Trophoblast cell (in vitro differentiated cells and primary cell): ENCODE measurements at regions not wholly inside any gene's neighbourhood (a gene's known extent, or its start where the extent isn't known, plus 50 kb on each side); places are given as distances from the start of the nearest gene placed in this dataset.
"Not testable (repeated sequence)": the region's sequence is repeated elsewhere in the genome, so short reads cannot be mapped to it uniquely, and the experiment has no call there.

Source experiments
- DNase-seq, 2 donors: peaks; one replicate each; pipeline ENCODE4 v3.0.0-alpha.2; 2016
- H2AFZ ChIP-seq: 2 replicates; pipeline ENCODE4 v1.6.1; 2013; ENCODE audit warnings: low read length, moderate library complexity, mild to moderate bottlenecking; ENCODE audit not compliant: insufficient read depth, poor library complexity
- H2AK5ac ChIP-seq: 2 replicates; pipeline ENCODE4 v1.6.1; 2013; ENCODE audit warnings: mild to moderate bottlenecking, low read length
- H2BK120ac ChIP-seq: 2 replicates; pipeline ENCODE4 v1.6.1; 2013; ENCODE audit warnings: low read length, mild to moderate bottlenecking, moderate library complexity; ENCODE audit not compliant: insufficient read depth, poor library complexity
- H2BK12ac ChIP-seq: 2 replicates; pipeline ENCODE4 v1.6.1; 2013; ENCODE audit warnings: mild to moderate bottlenecking, low read length, moderate library complexity
- H2BK5ac ChIP-seq: 2 replicates; pipeline ENCODE4 v1.6.1; 2013; ENCODE audit warnings: low read length, low read depth, moderate library complexity, mild to moderate bottlenecking; ENCODE audit not compliant: poor library complexity
- H3K14ac ChIP-seq: 2 replicates; pipeline ENCODE4 v1.6.1; 2013; ENCODE audit warnings: mild to moderate bottlenecking, low read length
- H3K18ac ChIP-seq: 2 replicates; pipeline ENCODE4 v1.6.1; 2013; ENCODE audit warnings: mild to moderate bottlenecking, low read length
- H3K23ac ChIP-seq: 2 replicates; pipeline ENCODE4 v1.6.1; 2013; ENCODE audit warnings: low read length
- H3K27ac ChIP-seq: 2 replicates; pipeline ENCODE4 v1.5.1; 2013; ENCODE audit warnings: low read depth, mild to moderate bottlenecking, inconsistent platforms, low read length, moderate library complexity
- H3K27me3 ChIP-seq: 2 replicates; pipeline ENCODE4 v1.6.1; 2013; ENCODE audit warnings: inconsistent platforms, mild to moderate bottlenecking, low read length, moderate library complexity; ENCODE audit not compliant: insufficient read depth
- H3K36me3 ChIP-seq, 2 experiments: 1 replicate in 1 of 2; 2 replicates in 1 of 2; pipeline ENCODE4 v1.6.1; 2013; ENCODE audit warnings: low read length in 2 of 2, mild to moderate bottlenecking in 2 of 2, moderate library complexity in 1 of 2; ENCODE audit not compliant: insufficient read depth in 2 of 2, control insufficient read depth in 1 of 2
- H3K4ac ChIP-seq: 2 replicates; pipeline ENCODE4 v1.6.1; 2013; ENCODE audit warnings: low read depth, mild to moderate bottlenecking, low read length, moderate library complexity
- H3K4me1 ChIP-seq, 2 experiments: 1 replicate in 1 of 2; 2 replicates in 1 of 2; pipeline ENCODE4 v1.6.1; 2013; ENCODE audit warnings: low read length in 2 of 2, mild to moderate bottlenecking in 2 of 2, moderate library complexity in 1 of 2; ENCODE audit not compliant: insufficient read depth in 2 of 2, control insufficient read depth in 1 of 2
- H3K4me2 ChIP-seq: 2 replicates; pipeline ENCODE4 v1.6.1; 2013; ENCODE audit warnings: inconsistent platforms, mild to moderate bottlenecking, low read length, moderate library complexity
- H3K4me3 ChIP-seq: 2 replicates; pipeline ENCODE4 v1.5.1; 2013; ENCODE audit warnings: mild to moderate bottlenecking, low read depth, low read length, inconsistent platforms
- H3K79me1 ChIP-seq: one replicate; pipeline ENCODE4 v1.6.1; 2013; ENCODE audit warnings: low read length
- H3K79me2 ChIP-seq: 2 replicates; pipeline ENCODE4 v1.6.1; 2013; ENCODE audit warnings: low read length, mild to moderate bottlenecking; ENCODE audit not compliant: control insufficient read depth, insufficient read depth, poor library complexity
- H3K9ac ChIP-seq: 2 replicates; pipeline ENCODE4 v1.6.1; 2013; ENCODE audit warnings: mild to moderate bottlenecking, low read length
- H3K9me3 ChIP-seq: 2 replicates; pipeline ENCODE4 v1.6.1; 2013; ENCODE audit warnings: low read depth, mild to moderate bottlenecking, control low read depth, inconsistent platforms, low read length; ENCODE audit not compliant: insufficient read depth
- H4K12ac ChIP-seq: 2 replicates; pipeline ENCODE4 v1.6.1; 2013; ENCODE audit warnings: low read depth, mild to moderate bottlenecking, low read length, moderate library complexity
- H4K8ac ChIP-seq: 2 replicates; pipeline ENCODE4 v1.6.1; 2013; ENCODE audit warnings: low read depth, mild to moderate bottlenecking, low read length, moderate library complexity
- H4K91ac ChIP-seq: one replicate; pipeline ENCODE4 v1.6.1; 2013; ENCODE audit warnings: low read depth, mild to moderate bottlenecking, low read length, moderate library complexity
- WGBS: extraction: QIAGEN DNeasy Blood & Tissue Kit; methylation state at CpG from one replicate; pipeline ENCODE4 v1.1.7; 2013; ENCODE audit warnings: missing lambda C conversion rate; ENCODE audit not compliant: insufficient read length, insufficient coverage; ENCODE audit errors: extremely low coverage; 5-methylcytosine and 5-hydroxymethylcytosine counted together

- not testable (repeated sequence) for H2BK120ac ChIP-seq, H2AFZ ChIP-seq, H3K18ac ChIP-seq, H3K14ac ChIP-seq, H2AK5ac ChIP-seq, H2BK12ac ChIP-seq, H3K4me2 ChIP-seq, H3K9me3 ChIP-seq, H3K23ac ChIP-seq, H4K12ac ChIP-seq, H3K79me1 ChIP-seq, H3K79me2 ChIP-seq, H3K36me3 ChIP-seq, H2BK5ac ChIP-seq, H3K9ac ChIP-seq, H3K27ac ChIP-seq, H3K27me3 ChIP-seq, H3K4me1 ChIP-seq, H3K4ac ChIP-seq
- no CpG with 5 or more reads among the region's 30 CpGs for WGBS
- H4K91ac ChIP-seq, result peak overlapping the region; percentile 62
- peak; percentile 10 to 35 for DNase-seq
- peak overlapping the region; percentile 77 for H4K8ac ChIP-seq
- H3K4me3 ChIP-seq, result peak overlapping the region; percentile 70
Observed at GRCh38 chr16:72627182-72627896, 420.6 kb downstream of the ZFHX3 start.

GRCh38 chr16:72626623-72627022 is 421.3 kb downstream of the ZFHX3 start:
- Histone ChIP-seq H3K4me3 (no peak overlapping the region), H4K8ac (no peak overlapping the region)

GRCh38 chr16:72621651-72622050 is 426.3 kb downstream of the ZFHX3 start:
- Histone ChIP-seq H3K79me2 (no peaks in the 10 kb centered on the region), H2AK5ac (no peak overlapping the region), H3K27ac (no peak overlapping the region), H2BK5ac (no peak overlapping the region), H4K12ac (no peak overlapping the region), H4K8ac (no peak overlapping the region), H3K27me3 (no peaks in the 10 kb centered on the region), H2BK120ac (no peak overlapping the region), H3K14ac (no peak overlapping the region), H3K79me1 (no peaks in the 10 kb centered on the region), H3K4ac (no peak overlapping the region), H3K9me3 (no peaks in the 10 kb centered on the region), H3K36me3 (peaks cover 0 to 2% of the 10 kb centered on the region in 2 experiments), H3K9ac (no peak overlapping the region), H3K18ac (no peak overlapping the region), H3K4me2 (no peak overlapping the region), H4K91ac (no peak overlapping the region), H3K4me3 (no peak overlapping the region), H3K23ac (no peak overlapping the region), H3K4me1 (no peaks in the 10 kb centered on the region), H2BK12ac (no peak overlapping the region), H2AFZ (no peak overlapping the region)
- no CpG with 5 or more reads among the region's 3 CpGs for whole genome bisulfite sequencing
- no peak for DNase-seq

More at GRCh38 chr16:72626623-72627022, 421.3 kb downstream of the ZFHX3 start:
- Histone ChIP-seq H3K79me1 (no peaks in the 10 kb centered on the region), H3K23ac (no peak overlapping the region), H2AFZ (no peak overlapping the region), H3K9me3 (no peaks in the 10 kb centered on the region), H2BK12ac (no peak overlapping the region), H3K27ac (no peak overlapping the region), H3K4me1 (no peaks in the 10 kb centered on the region), H2BK120ac (no peak overlapping the region), H3K36me3 (peaks cover 0 to 2% of the 10 kb centered on the region in 2 experiments), H2BK5ac (no peak overlapping the region), H3K27me3 (no peaks in the 10 kb centered on the region), H4K91ac (no peak overlapping the region), H4K12ac (no peak overlapping the region), H3K4me2 (no peak overlapping the region), H3K4ac (no peak overlapping the region), H3K9ac (no peak overlapping the region), H3K79me2 (no peaks in the 10 kb centered on the region), H2AK5ac (no peak overlapping the region), H3K18ac (no peak overlapping the region), H3K14ac (no peak overlapping the region)
- DNase-seq, result no peak

- Histone ChIP-seq H3K27ac (no peak overlapping the region), H3K14ac (no peak overlapping the region), H2BK12ac (no peak overlapping the region), H3K4ac (no peak overlapping the region), H3K79me1 (no peaks in the 10 kb centered on the region), H3K79me2 (no peaks in the 10 kb centered on the region), H3K18ac (no peak overlapping the region), H3K27me3 (no peaks in the 10 kb centered on the region), H4K91ac (no peak overlapping the region), H3K9me3 (no peaks in the 10 kb centered on the region), H4K8ac (no peak overlapping the region), H3K36me3 (peaks cover 0 to 2% of the 10 kb centered on the region in 2 experiments), H3K4me2 (no peak overlapping the region), H2BK120ac (no peak overlapping the region), H2AFZ (no peak overlapping the region), H2BK5ac (no peak overlapping the region), H3K4me1 (no peaks in the 10 kb centered on the region), H3K23ac (no peak overlapping the region), H3K9ac (no peak overlapping the region), H4K12ac (no peak overlapping the region), H3K4me3 (no peak overlapping the region), H2AK5ac (no peak overlapping the region)
- no CpG with 5 or more reads among the region's 2 CpGs for WGBS
- DNase-seq, result no peak
Observed at GRCh38 chr16:72620853-72621252, 427.1 kb downstream of the ZFHX3 start.
